Sigmoid colon (tissue), 6 donors: ENCODE measurements at regions not wholly inside any gene's neighbourhood (a gene's known extent, or its start where the extent isn't known, plus 50 kb on each side); places are given as distances from the start of the nearest gene placed in this dataset.

Experiments used
- DNase-seq: peaks from one replicate; pipeline ENCODE4 v3.0.0-alpha.2; 2019
- H3K27ac ChIP-seq, 4 donors: fragments of 200-600 bp; sonication (generic); one replicate each; pipeline ENCODE4 v1.5.1; 2016 to 2019; ENCODE audit warnings: mild to moderate bottlenecking in 1 of 4
- H3K27me3 ChIP-seq, 3 donors: fragments of 200-600 bp; sonication (generic); one replicate each; pipeline ENCODE4 v1.5.1; 2019; ENCODE audit warnings: mild to moderate bottlenecking in 1 of 3
- H3K36me3 ChIP-seq, 4 donors: fragments of 200-600 bp; sonication (generic); one replicate each; pipeline ENCODE4 v1.5.1; 2016 to 2019
- H3K4me1 ChIP-seq, 4 donors: fragments of 200-600 bp; sonication (generic); one replicate each; pipeline ENCODE4 v1.5.1; 2017 to 2019
- H3K4me3 ChIP-seq, 4 donors: fragments of 200-600 bp; sonication (generic); one replicate each; pipeline ENCODE4 v1.5.1; 2017 to 2019; ENCODE audit warnings: mild to moderate bottlenecking in 2 of 4, moderate library complexity in 1 of 4
- H3K9me3 ChIP-seq, 4 donors: fragments of 200-600 bp in 3 of 4; sonication (generic) in 3 of 4; one replicate each; pipeline versions ENCODE4 v1.5.1 to v1.6.1; 2013 to 2019
- EP300 ChIP-seq, 4 donors: sonication (generic); formaldehyde crosslinking; IDR thresholded peaks; one replicate each; pipeline ENCODE4 v1.6.1; 2017; ENCODE audit warnings: antibody characterized with exemption in 4 of 4
- POLR2A ChIP-seq, 2 donors: fragments of 450-650 bp; IDR thresholded peaks; one replicate each; pipeline ENCODE4 v1.6.1; 2016; ENCODE audit warnings: antibody characterized with exemption in 2 of 2, mild to moderate bottlenecking in 2 of 2, moderate library complexity in 2 of 2
- POLR2AphosphoS5 ChIP-seq, 4 donors: sonication (generic); formaldehyde crosslinking; IDR thresholded peaks; one replicate each; pipeline ENCODE4 v1.6.1; 2017; ENCODE audit warnings: antibody characterized with exemption in 4 of 4
- WGBS, 2 donors: extraction: QIAGEN DNeasy Blood & Tissue Kit; methylation state at CpG; one replicate each; pipeline ENCODE4 v1.1.7; 2013; 5-methylcytosine and 5-hydroxymethylcytosine counted together
- intact Hi-C: fragments of 100-400 bp; cut with DNase I; formaldehyde crosslinking; loops from one replicate; pipeline ENCODE4 v1.15.1; 2023
- TF ChIP-seq, protein P1 (sequence below), 4 experiments: fragments of 450-650 bp in 3 of 4; fragments of 200-600 bp in 1 of 4; IDR thresholded peaks; one replicate each; pipeline ENCODE4 v1.5.1; 2016 to 2019; ENCODE audit warnings: antibody characterized with exemption in 4 of 4, mild to moderate bottlenecking in 3 of 4, moderate library complexity in 2 of 4
- donor health status: healthy with polysubstance abuse.
- donor health status: healthy.

DNA sequence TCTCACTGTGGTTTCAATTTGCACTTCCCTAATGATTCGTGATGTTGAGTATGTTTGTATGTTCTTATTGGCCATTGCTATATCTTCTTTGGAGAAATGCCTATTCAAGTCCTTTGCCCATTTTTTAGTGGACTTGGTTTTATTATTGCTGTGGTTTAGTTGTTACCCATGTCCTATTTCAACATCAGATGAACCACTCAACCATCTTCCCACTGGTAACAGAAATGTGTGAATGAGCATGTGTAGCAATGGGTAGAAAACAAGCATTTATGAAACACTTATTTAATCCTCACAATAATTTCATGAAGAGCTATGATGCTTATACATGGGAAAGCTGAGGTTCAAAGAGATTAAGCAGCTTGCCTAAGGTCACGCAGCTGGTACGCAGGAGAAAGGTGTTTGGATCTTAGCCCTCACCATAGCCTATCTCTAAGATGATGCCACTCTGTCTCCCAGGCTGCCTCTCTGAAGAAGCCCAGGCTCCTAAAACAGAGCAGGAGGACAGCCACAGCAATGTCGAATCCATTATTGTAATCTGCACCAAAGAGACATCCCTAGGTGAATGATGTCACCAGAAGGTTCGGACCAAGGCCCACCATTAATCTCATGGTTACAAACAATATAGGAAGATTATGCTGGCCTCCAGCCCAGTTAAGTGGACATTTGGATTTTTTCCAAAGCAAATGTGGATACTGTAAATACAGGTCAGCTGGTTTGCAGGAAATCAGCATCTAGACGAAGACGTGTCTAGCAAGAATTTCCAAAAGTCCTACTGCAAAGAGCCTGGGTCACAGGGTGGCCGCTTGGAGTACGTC lies 447.6 kb upstream of the ZMIZ1 start:
- Histone ChIP-seq H3K4me1 (peaks cover 0 to 34% (median 28%) of the 10 kb centered on the region in 4 donors), H3K27ac (no peak overlapping the region), H3K4me3 (no peak overlapping the region), H3K9me3 (no peaks in the 10 kb centered on the region), H3K27me3 (no peaks in the 10 kb centered on the region), H3K36me3 (no peaks in the 10 kb centered on the region)
- DNase-seq = no peak
- TF ChIP-seq POLR2A (IDR thresholded peaks at IDR 0.05) (no peak), EP300 (IDR thresholded peaks at IDR 0.05) (no peak), POLR2AphosphoS5 (IDR thresholded peaks at IDR 0.05) (no peak)
- TF ChIP-seq, protein P1, sequence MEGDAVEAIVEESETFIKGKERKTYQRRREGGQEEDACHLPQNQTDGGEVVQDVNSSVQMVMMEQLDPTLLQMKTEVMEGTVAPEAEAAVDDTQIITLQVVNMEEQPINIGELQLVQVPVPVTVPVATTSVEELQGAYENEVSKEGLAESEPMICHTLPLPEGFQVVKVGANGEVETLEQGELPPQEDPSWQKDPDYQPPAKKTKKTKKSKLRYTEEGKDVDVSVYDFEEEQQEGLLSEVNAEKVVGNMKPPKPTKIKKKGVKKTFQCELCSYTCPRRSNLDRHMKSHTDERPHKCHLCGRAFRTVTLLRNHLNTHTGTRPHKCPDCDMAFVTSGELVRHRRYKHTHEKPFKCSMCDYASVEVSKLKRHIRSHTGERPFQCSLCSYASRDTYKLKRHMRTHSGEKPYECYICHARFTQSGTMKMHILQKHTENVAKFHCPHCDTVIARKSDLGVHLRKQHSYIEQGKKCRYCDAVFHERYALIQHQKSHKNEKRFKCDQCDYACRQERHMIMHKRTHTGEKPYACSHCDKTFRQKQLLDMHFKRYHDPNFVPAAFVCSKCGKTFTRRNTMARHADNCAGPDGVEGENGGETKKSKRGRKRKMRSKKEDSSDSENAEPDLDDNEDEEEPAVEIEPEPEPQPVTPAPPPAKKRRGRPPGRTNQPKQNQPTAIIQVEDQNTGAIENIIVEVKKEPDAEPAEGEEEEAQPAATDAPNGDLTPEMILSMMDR (IDR thresholded peaks at IDR 0.05) = no peak
- intact Hi-C loops = no loop called here
- 49 to 71% methylated on average over 9 of the region's 9 CpGs for WGBS, 2 donors

DNA sequence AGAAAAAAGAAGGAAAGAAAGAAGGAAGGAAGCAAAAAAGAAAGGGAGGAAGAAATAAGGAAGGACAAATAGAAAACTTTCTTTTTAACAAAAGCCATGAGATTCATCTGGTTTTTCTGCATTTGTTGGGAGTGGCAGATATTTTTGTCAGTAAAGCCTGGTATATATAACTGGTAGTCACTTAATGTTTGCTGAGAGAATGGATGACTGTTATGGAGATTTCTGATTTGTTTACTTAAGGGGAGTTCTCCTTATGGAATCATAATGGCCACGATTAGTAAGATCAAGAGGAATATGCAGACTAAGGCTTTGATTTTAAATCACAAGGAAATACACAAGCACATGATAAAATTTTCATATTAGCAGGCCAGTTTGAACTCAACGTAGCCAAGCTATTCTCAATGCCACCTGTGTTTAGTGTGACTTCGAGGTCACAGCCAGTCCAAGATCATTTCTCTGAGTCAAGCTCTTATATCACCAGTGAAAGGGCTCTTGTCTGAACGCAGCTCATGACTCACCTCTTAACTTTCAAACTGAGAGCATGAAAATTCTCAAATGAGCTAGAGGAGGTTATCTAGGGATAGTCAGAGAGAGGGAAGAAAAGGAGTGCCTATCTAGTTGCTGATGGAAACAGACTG lies 445.1 kb upstream of the ZMIZ1 start:
- Histone ChIP-seq H3K27me3 (no peaks in the 10 kb centered on the region), H3K27ac (peak overlapping the region in 3 of 4 donors; percentile 3 to 39 (median 17))
- intact Hi-C loops = no loop called here

DNA sequence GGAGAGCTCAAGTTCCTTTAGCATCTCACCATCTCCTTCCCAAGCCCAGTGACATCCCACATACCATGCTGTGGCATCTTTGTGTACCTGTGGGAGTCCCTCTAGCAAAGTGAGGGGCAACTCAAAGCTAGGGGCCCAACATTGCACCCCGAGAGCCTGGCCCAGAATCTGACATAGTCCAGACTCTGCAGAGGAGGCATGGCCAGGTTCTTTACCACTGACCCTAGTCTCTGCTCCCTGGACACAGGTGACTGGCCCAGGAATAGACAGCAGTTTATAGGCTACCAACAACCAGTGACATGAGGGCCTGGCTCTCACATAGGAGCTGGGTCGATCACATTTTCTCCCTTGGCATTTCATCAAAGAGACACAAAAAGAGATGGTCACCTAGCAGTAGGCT lies 444.0 kb upstream of the ZMIZ1 start:
- intact Hi-C loops = no loop called here
- H3K9me3 ChIP-seq = no peaks in the 10 kb centered on the region
- no peak overlapping the region for H3K4me3 ChIP-seq
- H3K4me1 ChIP-seq = peaks cover 0 to 17% (median 8%) of the 10 kb centered on the region in 4 donors
- WGBS, 2 donors = 94 to 96% methylated on average over 2 of the region's 2 CpGs
- no peak for DNase-seq
- no peaks in the 10 kb centered on the region for H3K27me3 ChIP-seq
- H3K36me3 ChIP-seq = no peaks in the 10 kb centered on the region
- no peak overlapping the region for H3K27ac ChIP-seq
- TF ChIP-seq POLR2AphosphoS5 (IDR thresholded peaks at IDR 0.05) = no peak
- TF ChIP-seq POLR2A (IDR thresholded peaks at IDR 0.05) = no peak
- TF ChIP-seq, protein P1 (IDR thresholded peaks at IDR 0.05) = no peak
- TF ChIP-seq EP300 (IDR thresholded peaks at IDR 0.05) = no peak

More for the DNA sequence above, 445.1 kb upstream of the ZMIZ1 start:
- WGBS, 2 donors = 5 to 48% methylated on average over 4 of the region's 4 CpGs
- H3K9me3 ChIP-seq = no peaks in the 10 kb centered on the region
- H3K4me1 ChIP-seq = peaks cover 0 to 28% (median 18%) of the 10 kb centered on the region in 4 donors
- TF ChIP-seq POLR2A (IDR thresholded peaks at IDR 0.05) = no peak
- TF ChIP-seq POLR2AphosphoS5 (IDR thresholded peaks at IDR 0.05) = peak in 1 of 4 donors; percentile 41
- H3K36me3 ChIP-seq = no peaks in the 10 kb centered on the region
- no peak for DNase-seq
- H3K4me3 ChIP-seq = no peak overlapping the region

DNA sequence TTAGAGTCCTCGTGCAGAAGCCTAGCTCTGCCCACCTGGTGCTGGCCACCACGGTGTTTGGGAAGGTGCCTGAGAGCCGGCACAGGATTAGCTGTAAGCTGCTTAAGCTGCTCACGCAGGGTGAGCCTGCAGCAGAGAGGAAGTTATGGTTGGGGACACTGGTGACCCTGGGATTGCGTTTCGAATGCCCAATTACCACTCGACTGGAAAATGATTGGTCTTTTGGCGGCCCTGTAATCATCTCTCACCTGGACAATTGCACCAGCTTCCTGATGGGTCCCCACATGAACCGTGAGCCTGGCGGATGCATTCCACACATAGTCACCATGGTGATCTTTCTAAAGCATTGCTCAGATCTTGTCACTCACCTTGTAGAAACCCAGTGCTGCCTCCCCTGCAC lies 442.3 kb upstream of the ZMIZ1 start:
- H3K27ac ChIP-seq = no peak overlapping the region
- no peak for TF ChIP-seq POLR2AphosphoS5 (IDR thresholded peaks at IDR 0.05)
- TF ChIP-seq, protein P1 (IDR thresholded peaks at IDR 0.05) = no peak
- no peak for TF ChIP-seq EP300 (IDR thresholded peaks at IDR 0.05)
- no peak for TF ChIP-seq POLR2A (IDR thresholded peaks at IDR 0.05)
- no peaks in the 10 kb centered on the region for H3K9me3 ChIP-seq
- no peaks in the 10 kb centered on the region for H3K36me3 ChIP-seq
- peaks cover 0 to 14% (median 8%) of the 10 kb centered on the region in 4 donors for H3K4me1 ChIP-seq
- H3K27me3 ChIP-seq = no peaks in the 10 kb centered on the region
- H3K4me3 ChIP-seq = no peak overlapping the region
- WGBS, 2 donors = 88 to 90% methylated on average over 10 of the region's 10 CpGs
- intact Hi-C loops = no loop called here
- DNase-seq = no peak

DNA sequence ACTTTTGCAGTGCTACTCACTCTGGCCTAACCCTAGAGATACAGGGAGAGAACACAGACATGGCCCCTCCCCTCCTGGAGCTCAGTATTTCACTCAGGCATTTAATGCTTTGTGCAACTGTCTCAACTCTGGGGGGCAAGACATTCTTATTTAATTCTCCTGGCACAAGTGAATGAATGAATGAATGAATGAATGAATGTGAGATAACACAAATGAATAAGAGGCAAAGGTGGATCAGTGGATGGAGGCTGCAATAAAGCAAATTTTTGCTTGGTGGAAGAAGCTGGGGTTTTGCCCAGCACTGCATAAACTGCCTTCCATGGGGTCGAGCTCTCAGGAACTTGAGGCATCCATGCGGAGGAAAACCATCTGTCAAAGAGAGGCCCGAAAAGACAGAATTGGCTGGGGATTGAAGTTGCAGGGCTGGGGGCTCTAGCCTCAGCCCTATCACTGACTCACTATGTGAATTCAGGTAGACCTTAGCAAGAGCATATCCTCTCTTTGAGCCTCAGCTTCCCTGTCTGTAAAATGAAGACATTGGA lies 441.4 kb upstream of the ZMIZ1 start:
- intact Hi-C loops = no loop called here
- Histone ChIP-seq H3K36me3 (no peaks in the 10 kb centered on the region), H3K27me3 (no peaks in the 10 kb centered on the region), H3K9me3 (no peaks in the 10 kb centered on the region), H3K27ac (no peak overlapping the region), H3K4me3 (no peak overlapping the region), H3K4me1 (peaks cover 0 to 14% (median 8%) of the 10 kb centered on the region in 4 donors)
- TF ChIP-seq, protein P1 (IDR thresholded peaks at IDR 0.05) = no peak
- TF ChIP-seq POLR2A (IDR thresholded peaks at IDR 0.05) (no peak), POLR2AphosphoS5 (IDR thresholded peaks at IDR 0.05) (no peak), EP300 (IDR thresholded peaks at IDR 0.05) (no peak)
- no peak for DNase-seq
- 86 to 96% methylated on average over 3 of the region's 3 CpGs for WGBS, 2 donors
